ENCODE measurements at regions not wholly inside any gene's neighbourhood (a gene's known extent, or its start where the extent isn't known, plus 50 kb on each side); places are given as distances from the start of the nearest gene placed in this dataset.

GRCh38 chr3:34267088-34267487, 468.7 kb downstream of the PDCD6IP start:
- TF ChIP-seq EP300 (IDR thresholded peaks at IDR 0.05) (no peak), CTCF (IDR thresholded peaks at IDR 0.05) (no peak)

Measured in tibial nerve (tissue), 4 donors.